ENCODE measurements at regions not wholly inside any gene's neighbourhood (a gene's known extent, or its start where the extent isn't known, plus 50 kb on each side); places are given as distances from the start of the nearest gene placed in this dataset.

DNA sequence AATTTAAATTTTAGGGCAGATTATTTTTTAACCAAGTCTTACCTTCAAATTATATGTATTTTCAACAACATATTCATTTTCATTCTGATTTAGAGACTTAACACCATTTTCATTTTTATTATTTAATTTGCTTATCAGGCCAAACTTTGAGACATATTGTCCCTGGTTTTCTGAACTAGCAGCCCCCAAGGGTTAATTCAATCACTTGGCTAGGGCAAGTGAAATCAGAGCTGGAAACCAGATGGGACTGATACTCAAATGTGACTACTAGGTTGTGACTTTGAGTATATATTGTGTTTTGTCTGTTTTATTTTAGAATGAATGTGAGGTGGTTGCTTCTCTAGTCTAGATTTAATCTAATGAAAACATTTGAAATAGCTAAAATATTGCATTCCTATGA, 198.9 kb upstream of the PTGFR start:
- TF ChIP-seq ZNF274 (IDR thresholded peaks at IDR 0.05; ENCODE audit: low read depth, low read length) (no peak), POLR2AphosphoS5 (IDR thresholded peaks at IDR 0.05; ENCODE audit: low read depth, low read length) (no peak), SIN3A (IDR thresholded peaks at IDR 0.05; ENCODE audit: low read depth) (no peak), MAX (IDR thresholded peaks at IDR 0.05) (no peak), EZH2phosphoT487 (IDR thresholded peaks at IDR 0.05; ENCODE audit: borderline replicate concordance) (no peak), EZH2 (IDR thresholded peaks at IDR 0.05) (no peak), RAD21 (IDR thresholded peaks at IDR 0.05; ENCODE audit: low read depth) (no peak), ATF3 (IDR thresholded peaks at IDR 0.05) (no peak), POLR2A (IDR thresholded peaks at IDR 0.05; ENCODE audit: borderline replicate concordance, extremely low read depth, insufficient read depth, insufficient read length) (no peak), CEBPB (IDR thresholded peaks at IDR 0.05; ENCODE audit: low read depth) (no peak)
- TF ChIP-seq, protein P1, sequence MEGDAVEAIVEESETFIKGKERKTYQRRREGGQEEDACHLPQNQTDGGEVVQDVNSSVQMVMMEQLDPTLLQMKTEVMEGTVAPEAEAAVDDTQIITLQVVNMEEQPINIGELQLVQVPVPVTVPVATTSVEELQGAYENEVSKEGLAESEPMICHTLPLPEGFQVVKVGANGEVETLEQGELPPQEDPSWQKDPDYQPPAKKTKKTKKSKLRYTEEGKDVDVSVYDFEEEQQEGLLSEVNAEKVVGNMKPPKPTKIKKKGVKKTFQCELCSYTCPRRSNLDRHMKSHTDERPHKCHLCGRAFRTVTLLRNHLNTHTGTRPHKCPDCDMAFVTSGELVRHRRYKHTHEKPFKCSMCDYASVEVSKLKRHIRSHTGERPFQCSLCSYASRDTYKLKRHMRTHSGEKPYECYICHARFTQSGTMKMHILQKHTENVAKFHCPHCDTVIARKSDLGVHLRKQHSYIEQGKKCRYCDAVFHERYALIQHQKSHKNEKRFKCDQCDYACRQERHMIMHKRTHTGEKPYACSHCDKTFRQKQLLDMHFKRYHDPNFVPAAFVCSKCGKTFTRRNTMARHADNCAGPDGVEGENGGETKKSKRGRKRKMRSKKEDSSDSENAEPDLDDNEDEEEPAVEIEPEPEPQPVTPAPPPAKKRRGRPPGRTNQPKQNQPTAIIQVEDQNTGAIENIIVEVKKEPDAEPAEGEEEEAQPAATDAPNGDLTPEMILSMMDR (IDR thresholded peaks at IDR 0.05 in 2 of 3, conservative IDR thresholded peaks at IDR 0.05 in 1 of 3; ENCODE audit: borderline replicate concordance in 1 of 3, insufficient read depth in 1 of 3, low read depth in 2 of 3, low read length in 2 of 3), result no peak

Data from HCT116 (cell line).